HG02678 (cell line): ENCODE measurements at regions not wholly inside any gene's neighbourhood (a gene's known extent, or its start where the extent isn't known, plus 50 kb on each side); places are given as distances from the start of the nearest gene placed in this dataset.
"Not testable (repeated sequence)": the region's sequence is repeated elsewhere in the genome, so short reads cannot be mapped to it uniquely, and the experiment has no call there.

Source experiments
- ATAC-seq: cut with Tn5 transposase; IDR thresholded peaks from one replicate; pipeline ENCODE4 v1.9.1; 2021; ENCODE audit warnings: mild to moderate bottlenecking, moderate library complexity; ENCODE audit not compliant: unreplicated experiment

- ATAC-seq = no peak
Observed at GRCh38 chr4:3878678-3879077, 112.5 kb downstream of the ADRA2C start.

- no peak for ATAC-seq
Observed at GRCh38 chr4:3879681-3880614, 113.8 kb downstream of the ADRA2C start.

GRCh38 chr4:3880615-3881120, 114.5 kb downstream of the ADRA2C start:
- peak; percentile 48 for ATAC-seq

- not testable (repeated sequence) for ATAC-seq
Observed at GRCh38 chr4:3882316-3882885, 116.2 kb downstream of the ADRA2C start.

- not testable (repeated sequence) for ATAC-seq
Observed at GRCh38 chr4:3884261-3884660, 118.1 kb downstream of the ADRA2C start.

- not testable (repeated sequence) for ATAC-seq
Observed at GRCh38 chr4:3893590-3893989, 127.4 kb downstream of the ADRA2C start.

GRCh38 chr4:3894086-3894959, 128.1 kb downstream of the ADRA2C start:
- not testable (repeated sequence) for ATAC-seq

- ATAC-seq = no peak
Observed at GRCh38 chr4:3896441-3896840, 130.3 kb downstream of the ADRA2C start.

- not testable (repeated sequence) for ATAC-seq
Observed at GRCh38 chr4:3896871-3897578, 130.8 kb downstream of the ADRA2C start.

- ATAC-seq = no peak
Observed at GRCh38 chr4:3898098-3898497, 131.9 kb downstream of the ADRA2C start.

GRCh38 chr4:3898928-3899327, 132.7 kb downstream of the ADRA2C start:
- ATAC-seq = not testable (repeated sequence)

- ATAC-seq = not testable (repeated sequence)
Observed at GRCh38 chr4:3904264-3904955, 138.2 kb downstream of the ADRA2C start.

- ATAC-seq = not testable (repeated sequence)
Observed at GRCh38 chr4:3909616-3910015, 143.4 kb downstream of the ADRA2C start.

- not testable (repeated sequence) for ATAC-seq
Observed at GRCh38 chr4:3910161-3910950, 144.2 kb downstream of the ADRA2C start.

GRCh38 chr4:3911252-3911856, 145.2 kb downstream of the ADRA2C start:
- ATAC-seq = no peak

- not testable (repeated sequence) for ATAC-seq
Observed at GRCh38 chr4:3914511-3914910, 148.3 kb downstream of the ADRA2C start.

- not testable (repeated sequence) for ATAC-seq
Observed at GRCh38 chr4:3919509-3919908, 153.3 kb downstream of the ADRA2C start.

- not testable (repeated sequence) for ATAC-seq
Observed at GRCh38 chr4:3921902-3922301, 155.7 kb downstream of the ADRA2C start.
